Uterus (tissue), 3 donors: ENCODE measurements at regions not wholly inside any gene's neighbourhood (a gene's known extent, or its start where the extent isn't known, plus 50 kb on each side); places are given as distances from the start of the nearest gene placed in this dataset.

Experiments
- DNase-seq, 2 donors: peaks; one replicate each; pipeline ENCODE4 v3.0.0-alpha.2; 2019 to 2020
- H3K27ac ChIP-seq, 2 donors: fragments of 200-600 bp; sonication (generic); 1 replicate in 1 of 2; 2 replicates in 1 of 2; pipeline ENCODE4 v1.5.1; 2016 to 2018
- H3K27me3 ChIP-seq, 2 donors: fragments of 200-600 bp; sonication (generic); one replicate each; pipeline ENCODE4 v1.5.1; 2018 to 2019; ENCODE audit warnings: control low read depth in 1 of 2
- H3K36me3 ChIP-seq, 2 donors: fragments of 200-600 bp; sonication (generic); one replicate each; pipeline ENCODE4 v1.5.1; 2019; ENCODE audit warnings: control low read depth in 1 of 2
- H3K4me1 ChIP-seq, 2 donors: fragments of 200-600 bp; sonication (generic); one replicate each; pipeline ENCODE4 v1.5.1; 2018 to 2019; ENCODE audit warnings: control low read depth in 1 of 2
- H3K4me3 ChIP-seq, 2 donors: fragments of 200-600 bp; sonication (generic); 1 replicate in 1 of 2; 2 replicates in 1 of 2; pipeline ENCODE4 v1.5.1; 2018 to 2019; ENCODE audit warnings: mild to moderate bottlenecking in 1 of 2
- H3K9me3 ChIP-seq, 2 donors: fragments of 200-600 bp; sonication (generic); one replicate each; pipeline ENCODE4 v1.5.1; 2019; ENCODE audit warnings: control low read depth in 1 of 2
- CTCF ChIP-seq, 4 experiments: fragments of 200-600 bp in 2 of 4; fragments of 450-650 bp in 2 of 4; sonication (generic) in 2 of 4; IDR thresholded peaks; one replicate each; pipeline ENCODE4 v1.5.1; 2016 to 2019; ENCODE audit warnings: antibody characterized with exemption in 4 of 4, mild to moderate bottlenecking in 2 of 4, moderate library complexity in 1 of 4
- POLR2A ChIP-seq, 2 donors: fragments of 450-650 bp; IDR thresholded peaks; one replicate each; pipeline ENCODE4 v1.6.1; 2016; ENCODE audit warnings: antibody characterized with exemption in 2 of 2, mild to moderate bottlenecking in 1 of 2, moderate library complexity in 1 of 2
- intact Hi-C: fragments of 100-400 bp; cut with DNase I; formaldehyde crosslinking; loops from one replicate; pipeline ENCODE4 v1.15.1; 2023; ENCODE audit warnings: low total_unique reads
- donor health status: DM: yes; HTN: yes; CAD: no.

DNA sequence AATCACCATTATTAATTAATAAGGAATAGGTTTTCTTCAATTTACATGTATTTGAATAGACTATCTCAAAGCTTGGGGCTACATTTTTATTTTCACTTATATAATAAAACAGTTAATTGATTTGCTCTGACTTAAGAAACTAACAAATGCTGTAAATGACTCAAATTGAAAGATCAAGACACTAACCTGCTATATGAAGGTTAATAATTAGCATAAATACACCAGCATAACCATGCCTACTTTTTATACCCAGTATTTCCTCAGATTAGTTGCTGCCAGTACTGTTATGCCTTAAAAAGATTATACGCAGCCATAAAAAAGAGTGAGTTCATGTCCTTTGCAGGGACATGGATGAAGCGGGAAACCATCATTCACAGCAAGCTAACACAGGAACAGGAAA is 1545.1 kb downstream of the AMY1C start:
- H3K9me3 ChIP-seq: no peaks in the 10 kb centered on the region
- no peak overlapping the region for H3K27ac ChIP-seq
- no peaks in the 10 kb centered on the region for H3K27me3 ChIP-seq
- intact Hi-C loops: no loop called here
- TF ChIP-seq POLR2A (IDR thresholded peaks at IDR 0.05) (no peak), CTCF (IDR thresholded peaks at IDR 0.05) (no peak)
- H3K36me3 ChIP-seq: no peaks in the 10 kb centered on the region
- DNase-seq: no peak
- no peak overlapping the region for H3K4me3 ChIP-seq
- no peaks in the 10 kb centered on the region for H3K4me1 ChIP-seq

DNA sequence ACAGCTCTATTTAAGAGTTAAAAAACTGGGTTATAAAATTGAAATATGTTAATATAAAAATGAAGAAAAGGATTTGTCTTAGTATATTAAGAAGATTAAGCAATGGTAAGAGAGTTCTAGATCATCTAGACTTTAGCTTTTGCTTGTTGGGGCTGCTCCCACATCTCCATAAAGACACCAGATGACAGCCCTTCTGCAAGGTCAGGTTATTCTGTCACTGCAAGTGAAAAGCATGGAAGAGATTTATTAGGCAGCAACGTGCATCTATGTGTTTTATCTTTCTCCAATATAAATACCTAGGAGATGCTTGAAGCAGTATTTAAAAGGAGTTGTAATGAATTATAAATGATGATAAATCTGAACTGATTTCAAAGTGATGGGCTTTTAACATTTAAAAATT is 1560.4 kb downstream of the AMY1C start:
- no peak for DNase-seq
- Histone ChIP-seq H3K27me3 (no peaks in the 10 kb centered on the region), H3K27ac (no peak overlapping the region), H3K9me3 (no peaks in the 10 kb centered on the region), H3K4me1 (no peaks in the 10 kb centered on the region), H3K4me3 (no peak overlapping the region), H3K36me3 (no peaks in the 10 kb centered on the region)
- intact Hi-C loops: no loop called here
- TF ChIP-seq POLR2A (IDR thresholded peaks at IDR 0.05): no peak
- TF ChIP-seq CTCF (IDR thresholded peaks at IDR 0.05): no peak

- H3K36me3 ChIP-seq: no peaks in the 10 kb centered on the region
- no peak overlapping the region for H3K4me3 ChIP-seq
- DNase-seq: no peak
- H3K9me3 ChIP-seq: no peaks in the 10 kb centered on the region
- intact Hi-C loops: no loop called here
- no peaks in the 10 kb centered on the region for H3K4me1 ChIP-seq
- no peaks in the 10 kb centered on the region for H3K27me3 ChIP-seq
- TF ChIP-seq CTCF (IDR thresholded peaks at IDR 0.05) (no peak), POLR2A (IDR thresholded peaks at IDR 0.05) (no peak)
- H3K27ac ChIP-seq: no peak overlapping the region
Observed at GRCh38 chr1:105317976-105318375, 1568.3 kb downstream of the AMY1C start.

DNA sequence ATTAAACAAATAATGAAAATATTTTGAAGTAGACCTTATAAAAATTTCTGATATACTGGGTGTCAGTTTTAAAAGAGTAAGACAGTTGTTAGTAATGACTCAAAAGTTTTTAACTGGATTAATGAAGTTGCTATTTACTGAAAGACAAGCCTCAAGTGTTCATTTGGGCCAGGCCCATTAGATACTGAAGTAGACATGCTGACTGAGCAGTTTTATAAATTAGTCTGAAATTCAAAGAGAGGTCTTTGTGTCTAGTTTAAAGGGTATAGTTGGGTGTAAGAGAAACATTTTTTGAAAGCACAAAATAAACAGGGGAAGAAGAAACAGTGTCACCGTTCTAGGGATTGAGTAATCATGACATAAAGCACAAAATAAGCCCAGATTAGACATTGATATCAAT is 1577.2 kb downstream of the AMY1C start:
- no peaks in the 10 kb centered on the region for H3K4me1 ChIP-seq
- no peak overlapping the region for H3K27ac ChIP-seq
- intact Hi-C loops: no loop called here
- no peak for TF ChIP-seq CTCF (IDR thresholded peaks at IDR 0.05)
- no peak for TF ChIP-seq POLR2A (IDR thresholded peaks at IDR 0.05)
- no peak for DNase-seq
- H3K4me3 ChIP-seq: no peak overlapping the region
- no peaks in the 10 kb centered on the region for H3K36me3 ChIP-seq
- no peaks in the 10 kb centered on the region for H3K9me3 ChIP-seq
- no peaks in the 10 kb centered on the region for H3K27me3 ChIP-seq

DNA sequence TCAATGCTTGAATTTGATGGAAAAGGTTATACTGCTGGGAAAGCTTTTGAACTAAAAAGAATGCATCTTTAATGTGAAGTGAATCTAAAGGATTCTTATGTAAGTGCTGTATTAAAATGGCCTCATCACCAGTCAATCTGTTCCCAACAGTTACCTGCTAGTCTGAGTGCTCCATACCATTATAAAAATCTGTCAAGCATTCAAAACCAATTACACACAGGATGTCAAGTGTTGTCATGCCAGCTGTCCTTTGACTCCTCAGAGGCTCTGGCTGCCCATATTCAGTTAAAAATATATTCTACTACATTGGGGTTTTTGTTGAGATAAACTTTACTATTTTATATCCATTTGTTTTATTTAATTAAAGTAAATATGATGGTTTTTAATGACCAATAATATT is 1587.7 kb downstream of the AMY1C start:
- TF ChIP-seq CTCF (IDR thresholded peaks at IDR 0.05) (no peak), POLR2A (IDR thresholded peaks at IDR 0.05) (no peak)
- H3K27me3 ChIP-seq: no peaks in the 10 kb centered on the region
- no peak overlapping the region for H3K4me3 ChIP-seq

More for the DNA sequence above, 1587.7 kb downstream of the AMY1C start:
- intact Hi-C loops: no loop called here
- no peaks in the 10 kb centered on the region for H3K36me3 ChIP-seq
- no peak overlapping the region for H3K27ac ChIP-seq
- DNase-seq: no peak
- H3K9me3 ChIP-seq: no peaks in the 10 kb centered on the region
- no peaks in the 10 kb centered on the region for H3K4me1 ChIP-seq
